Upper lobe of right lung (tissue), 1 donor: ENCODE measurements at regions not wholly inside any gene's neighbourhood (a gene's known extent, or its start where the extent isn't known, plus 50 kb on each side); places are given as distances from the start of the nearest gene placed in this dataset.
A peak's percentile ranks its signal among the peaks of the same experiment; 100 is the strongest.

Experiments used
- ATAC-seq: fragments of 200-7000 bp; cut with Tn5 transposase; one replicate; pipeline ENCODE4 v1.9.1; 2020; ENCODE audit warnings: mild to moderate bottlenecking, moderate library complexity
- DNase-seq: peaks from one replicate; pipeline ENCODE4 v3.0.0-alpha.2; 2020
- H3K27ac ChIP-seq: fragments of 200-600 bp; one replicate; pipeline ENCODE4 v1.8.0; 2022
- H3K27me3 ChIP-seq: fragments of 200-600 bp; one replicate; pipeline ENCODE4 v1.8.0; 2022; ENCODE audit warnings: mild to moderate bottlenecking
- H3K36me3 ChIP-seq: fragments of 200-600 bp; one replicate; pipeline ENCODE4 v1.8.0; 2022
- H3K4me1 ChIP-seq: fragments of 200-600 bp; one replicate; pipeline ENCODE4 v1.8.0; 2022
- H3K4me3 ChIP-seq: fragments of 200-600 bp; one replicate; pipeline ENCODE4 v1.8.0; 2022; ENCODE audit warnings: mild to moderate bottlenecking
- H3K9me3 ChIP-seq: fragments of 200-600 bp; one replicate; pipeline ENCODE4 v1.8.0; 2022
- intact Hi-C: fragments of 100-400 bp; cut with DNase I; formaldehyde crosslinking; loops from one replicate; pipeline ENCODE4 v1.11.0; 2022
- TF ChIP-seq, protein P1 (sequence below): fragments of 200-600 bp; IDR thresholded peaks from one replicate; pipeline ENCODE4 v1.8.0; 2022; ENCODE audit warnings: antibody characterized with exemption
- donor health status: DM: no; HTN: yes; CAD: no; lungs with severe emphysema.

DNA sequence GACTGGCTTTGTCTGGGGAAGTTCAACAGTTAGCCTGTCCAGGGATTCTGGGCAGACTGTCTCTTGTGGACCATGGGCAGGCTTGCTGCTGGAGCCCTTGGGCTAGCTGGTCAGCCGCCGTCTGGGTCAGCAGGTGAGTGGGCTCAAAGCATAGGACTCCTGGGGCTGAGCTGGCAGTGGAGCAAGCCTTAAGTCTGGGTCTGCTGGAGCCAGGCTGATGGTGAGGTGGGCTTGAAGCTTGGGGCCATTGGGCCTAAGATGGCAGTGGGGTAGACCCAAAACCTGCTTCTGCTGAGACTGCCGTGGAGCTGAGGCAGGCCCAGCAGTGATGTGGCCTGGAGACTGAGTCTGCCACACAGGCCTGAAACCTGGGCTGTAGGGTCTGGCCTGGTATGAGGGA lies 645.1 kb downstream of the RAPGEF2 start:
- intact Hi-C loops, result no loop called here
- no peak overlapping the region for H3K27ac ChIP-seq
- TF ChIP-seq, protein P1, sequence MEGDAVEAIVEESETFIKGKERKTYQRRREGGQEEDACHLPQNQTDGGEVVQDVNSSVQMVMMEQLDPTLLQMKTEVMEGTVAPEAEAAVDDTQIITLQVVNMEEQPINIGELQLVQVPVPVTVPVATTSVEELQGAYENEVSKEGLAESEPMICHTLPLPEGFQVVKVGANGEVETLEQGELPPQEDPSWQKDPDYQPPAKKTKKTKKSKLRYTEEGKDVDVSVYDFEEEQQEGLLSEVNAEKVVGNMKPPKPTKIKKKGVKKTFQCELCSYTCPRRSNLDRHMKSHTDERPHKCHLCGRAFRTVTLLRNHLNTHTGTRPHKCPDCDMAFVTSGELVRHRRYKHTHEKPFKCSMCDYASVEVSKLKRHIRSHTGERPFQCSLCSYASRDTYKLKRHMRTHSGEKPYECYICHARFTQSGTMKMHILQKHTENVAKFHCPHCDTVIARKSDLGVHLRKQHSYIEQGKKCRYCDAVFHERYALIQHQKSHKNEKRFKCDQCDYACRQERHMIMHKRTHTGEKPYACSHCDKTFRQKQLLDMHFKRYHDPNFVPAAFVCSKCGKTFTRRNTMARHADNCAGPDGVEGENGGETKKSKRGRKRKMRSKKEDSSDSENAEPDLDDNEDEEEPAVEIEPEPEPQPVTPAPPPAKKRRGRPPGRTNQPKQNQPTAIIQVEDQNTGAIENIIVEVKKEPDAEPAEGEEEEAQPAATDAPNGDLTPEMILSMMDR, result no peak
- no peak overlapping the region for H3K4me3 ChIP-seq
- DNase-seq, result peak; percentile 51
- no peaks in the 10 kb centered on the region for H3K4me1 ChIP-seq
- H3K27me3 ChIP-seq, result no peaks in the 10 kb centered on the region
- H3K36me3 ChIP-seq, result no peaks in the 10 kb centered on the region
- no peaks in the 10 kb centered on the region for H3K9me3 ChIP-seq
- no peak for ATAC-seq

DNA sequence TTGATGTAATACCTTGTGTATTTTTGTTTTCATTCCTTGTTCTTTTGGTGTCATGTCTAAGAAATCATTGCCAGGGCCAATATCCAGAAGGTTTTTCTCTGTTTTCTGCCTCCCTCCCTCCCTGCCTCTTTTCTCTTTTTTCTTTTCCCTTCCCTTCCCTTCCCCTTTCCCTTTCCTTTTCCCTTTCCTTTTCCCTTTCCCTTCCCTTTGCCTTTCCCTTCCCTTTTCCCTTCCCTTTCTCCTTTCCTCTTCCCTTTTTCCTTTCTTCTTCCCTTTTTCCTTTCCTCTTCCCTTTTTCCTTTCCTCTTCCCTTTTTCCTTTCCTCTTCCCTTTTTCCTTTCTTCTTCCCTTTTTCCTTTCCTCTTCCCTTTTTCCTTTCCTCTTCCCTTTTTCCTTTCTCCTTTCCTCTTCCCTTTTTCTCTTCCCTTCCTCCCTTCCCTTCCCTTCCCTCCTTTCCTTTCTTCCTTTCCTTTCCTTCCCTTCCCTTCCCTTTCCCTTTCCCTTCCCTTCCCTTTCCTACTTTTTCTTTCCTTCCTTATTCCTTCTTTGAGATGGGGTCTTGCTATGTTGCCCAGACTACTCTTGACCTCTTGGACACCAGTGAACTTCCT lies 646.1 kb downstream of the RAPGEF2 start:
- no peak overlapping the region for H3K27ac ChIP-seq
- no peak for ATAC-seq
- no peaks in the 10 kb centered on the region for H3K27me3 ChIP-seq
- H3K4me3 ChIP-seq, result no peak overlapping the region
- intact Hi-C loops, result no loop called here
- H3K9me3 ChIP-seq, result no peaks in the 10 kb centered on the region
- no peak for DNase-seq
- TF ChIP-seq, protein P1, result no peak
- H3K4me1 ChIP-seq, result no peaks in the 10 kb centered on the region
- H3K36me3 ChIP-seq, result no peaks in the 10 kb centered on the region

DNA sequence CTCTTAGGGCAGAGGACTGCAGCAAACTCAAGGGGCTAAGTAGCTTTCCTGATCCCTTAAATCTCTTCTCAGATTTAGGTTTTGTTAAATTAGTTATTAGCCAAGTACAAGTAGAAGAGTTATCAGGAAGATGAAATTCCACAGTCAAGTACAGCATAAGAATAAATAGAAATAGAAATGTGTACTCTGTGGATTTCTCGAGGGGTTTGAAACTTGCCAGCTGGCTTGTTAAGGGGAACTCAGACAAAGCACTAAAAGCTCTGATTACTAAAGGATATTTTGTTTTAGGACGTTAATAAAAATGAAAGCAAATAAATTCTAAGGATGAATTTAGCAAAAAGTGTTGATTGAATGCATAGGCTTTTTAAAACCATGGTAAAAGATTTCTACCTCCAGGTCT lies 654.6 kb downstream of the RAPGEF2 start:
- intact Hi-C loops, result no loop called here
- DNase-seq (no peak), ATAC-seq (no peak)
- Histone ChIP-seq H3K27ac (no peak overlapping the region), H3K9me3 (no peaks in the 10 kb centered on the region), H3K4me3 (no peak overlapping the region), H3K36me3 (no peaks in the 10 kb centered on the region), H3K4me1 (no peaks in the 10 kb centered on the region), H3K27me3 (no peaks in the 10 kb centered on the region)
- TF ChIP-seq, protein P1, result no peak

DNA sequence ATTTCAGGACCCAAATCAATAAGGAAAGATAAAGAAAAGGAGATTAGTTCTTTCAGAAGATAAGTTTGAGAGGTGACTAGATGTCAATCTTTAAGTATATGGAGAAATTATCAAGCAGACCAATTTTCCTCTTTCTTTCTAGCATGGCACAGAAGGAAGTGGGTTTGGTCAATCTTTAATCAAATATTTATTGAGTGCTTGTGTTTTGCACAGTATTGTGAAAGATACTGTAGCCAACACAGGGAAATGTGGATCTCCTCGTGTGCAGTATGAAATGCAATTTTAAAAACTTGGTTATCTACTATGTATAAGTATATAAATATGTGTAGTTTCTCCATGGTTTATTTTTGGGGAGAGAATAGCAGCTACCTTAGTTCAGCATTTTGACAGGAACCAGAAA lies 655.2 kb downstream of the RAPGEF2 start:
- Histone ChIP-seq H3K27me3 (no peaks in the 10 kb centered on the region), H3K27ac (no peak overlapping the region), H3K9me3 (no peaks in the 10 kb centered on the region), H3K4me3 (no peak overlapping the region), H3K36me3 (no peaks in the 10 kb centered on the region), H3K4me1 (no peaks in the 10 kb centered on the region)
- ATAC-seq (peak; percentile 53), DNase-seq (no peak)
- intact Hi-C loops, result no loop called here
- TF ChIP-seq, protein P1, result no peak

DNA sequence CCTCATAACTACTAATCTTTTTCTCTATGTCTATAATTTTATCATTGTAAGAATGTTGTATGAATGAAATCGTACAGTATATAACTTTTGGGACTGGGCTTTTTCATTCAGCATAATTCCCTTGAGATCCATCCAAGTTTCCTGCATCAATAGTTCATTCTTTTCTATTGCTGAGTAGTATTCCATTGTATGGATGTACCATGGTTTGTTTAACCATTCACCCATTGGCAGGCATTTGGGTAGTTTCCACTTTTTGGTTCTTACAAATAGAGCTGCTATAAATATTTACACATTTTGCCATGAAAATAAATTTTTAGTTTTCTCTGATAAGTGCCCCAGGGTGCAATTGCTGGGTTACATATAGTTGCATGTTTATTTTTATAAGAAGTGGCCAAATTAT lies 659.8 kb downstream of the RAPGEF2 start:
- ATAC-seq, result no peak
- TF ChIP-seq, protein P1, result no peak
- Histone ChIP-seq H3K36me3 (no peaks in the 10 kb centered on the region), H3K4me1 (no peaks in the 10 kb centered on the region), H3K4me3 (no peak overlapping the region), H3K27me3 (no peaks in the 10 kb centered on the region), H3K9me3 (no peaks in the 10 kb centered on the region), H3K27ac (no peak overlapping the region)
- no peak for DNase-seq
- intact Hi-C loops, result no loop called here

DNA sequence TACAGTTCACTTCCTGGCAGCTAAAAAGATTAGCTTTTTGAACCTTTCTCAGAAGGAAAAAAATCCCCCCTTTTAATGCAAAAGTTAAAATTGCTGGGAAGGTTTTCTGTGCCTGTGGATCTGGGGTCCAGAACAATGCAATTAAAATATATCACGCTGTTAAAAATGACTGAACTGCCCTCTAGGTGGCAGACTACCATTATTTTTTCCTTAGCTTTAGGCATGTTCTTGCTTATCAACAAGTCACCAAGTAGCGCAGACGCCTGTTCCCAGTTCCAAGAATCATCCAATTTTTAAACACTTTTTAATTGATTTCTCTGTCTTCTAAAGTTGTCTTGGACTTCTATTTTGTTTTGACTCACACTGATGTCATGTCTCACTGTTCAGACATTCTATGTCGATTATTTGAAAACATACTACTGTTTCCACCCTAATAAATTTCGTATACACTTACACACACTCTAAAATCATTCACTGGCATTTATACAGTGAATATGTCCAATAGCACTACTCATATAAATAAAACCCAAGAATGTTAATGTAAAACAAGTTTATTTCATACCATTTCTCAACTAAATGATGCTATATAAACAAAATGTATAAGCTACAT lies 661.6 kb downstream of the RAPGEF2 start:
- DNase-seq (no peak), ATAC-seq (peak; percentile 67)
- intact Hi-C loops, result no loop called here
- Histone ChIP-seq H3K27ac (no peak overlapping the region), H3K36me3 (no peaks in the 10 kb centered on the region), H3K4me3 (no peak overlapping the region), H3K27me3 (no peaks in the 10 kb centered on the region), H3K9me3 (no peaks in the 10 kb centered on the region), H3K4me1 (no peaks in the 10 kb centered on the region)
- TF ChIP-seq, protein P1, result peak; percentile 56
